HG02678 (cell line): ENCODE measurements at regions not wholly inside any gene's neighbourhood (a gene's known extent, or its start where the extent isn't known, plus 50 kb on each side); places are given as distances from the start of the nearest gene placed in this dataset.

Experiments
- ATAC-seq: cut with Tn5 transposase; IDR thresholded peaks from one replicate; pipeline ENCODE4 v1.9.1; 2021; ENCODE audit warnings: mild to moderate bottlenecking, moderate library complexity; ENCODE audit not compliant: unreplicated experiment

DNA sequence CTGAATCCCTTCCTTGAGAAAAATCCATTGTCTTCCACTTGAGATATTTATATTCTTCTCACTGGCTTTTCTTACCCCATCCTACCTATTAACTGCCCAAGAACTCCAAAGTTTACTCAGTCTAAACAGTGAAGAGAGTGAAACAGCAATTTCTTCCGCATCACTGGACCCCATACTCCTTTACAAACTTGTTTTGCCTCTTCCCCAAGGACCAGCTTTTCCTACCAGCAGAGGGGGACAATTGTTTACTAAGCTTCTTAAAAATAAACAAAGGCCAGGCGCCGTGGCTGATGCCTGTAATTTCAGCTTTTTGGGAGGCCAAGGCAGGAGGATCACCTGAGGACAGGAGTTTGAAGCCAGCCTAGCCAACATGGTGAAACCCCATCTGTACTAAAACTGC is 52.0 kb downstream of the LRATD1 start:
- no peak for ATAC-seq

DNA sequence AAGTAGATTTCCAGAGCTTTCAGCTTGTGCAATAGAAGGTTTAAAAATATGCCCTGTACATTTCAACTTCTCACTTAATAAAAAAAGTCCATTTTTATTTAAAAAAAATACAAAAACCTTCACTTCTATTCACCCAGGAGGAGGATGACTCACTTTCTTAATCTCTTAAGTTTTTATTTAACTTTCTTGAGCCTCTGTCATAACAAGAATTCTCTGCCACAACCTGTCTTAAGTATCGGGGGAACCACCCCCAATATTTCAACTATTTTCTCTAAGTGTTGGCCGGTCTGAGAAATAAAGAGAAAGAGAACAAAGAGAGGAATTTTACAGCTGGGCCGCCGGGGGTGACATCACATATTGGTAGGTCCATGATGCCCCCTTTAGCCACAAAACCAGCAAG is 58.4 kb downstream of the LRATD1 start:
- ATAC-seq: no peak

DNA sequence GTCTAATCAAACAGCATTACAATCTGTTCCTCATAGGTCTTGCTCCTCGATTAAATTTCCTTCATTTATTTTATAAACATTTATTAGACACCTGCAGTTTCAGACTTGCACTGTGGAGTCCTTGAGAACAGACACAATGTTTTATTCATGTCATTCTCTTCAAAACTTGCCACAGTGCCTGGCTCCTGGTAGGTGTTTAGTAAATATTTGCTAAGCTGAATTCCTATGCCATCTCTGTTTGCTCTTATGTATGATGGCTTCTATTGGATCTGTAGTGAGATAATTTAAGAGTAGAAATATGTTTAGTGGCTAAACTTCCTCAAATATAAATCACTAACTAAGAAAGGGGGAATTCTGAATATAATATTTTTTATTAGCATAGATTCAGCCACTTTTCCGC is 61.4 kb downstream of the LRATD1 start:
- no peak for ATAC-seq

DNA sequence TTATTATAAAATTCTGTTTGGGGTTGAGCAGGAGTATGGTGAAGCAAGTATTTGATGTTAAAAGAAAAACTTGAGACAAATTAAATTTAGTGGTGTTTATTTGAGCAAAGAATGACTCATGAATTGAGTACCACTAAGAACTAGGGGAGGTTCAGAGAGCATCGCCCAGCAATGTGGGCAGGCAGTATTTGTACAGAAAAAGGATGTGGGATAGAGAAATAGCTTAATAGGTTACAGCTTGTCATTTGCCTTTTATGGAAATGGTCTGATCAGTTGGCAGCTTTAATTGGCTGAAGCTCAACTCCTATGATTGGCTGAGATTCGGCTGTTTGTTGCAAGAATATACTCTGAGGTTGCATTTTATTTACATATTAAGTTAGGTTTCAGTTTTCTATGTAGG is 68.2 kb downstream of the LRATD1 start:
- ATAC-seq: no peak

DNA sequence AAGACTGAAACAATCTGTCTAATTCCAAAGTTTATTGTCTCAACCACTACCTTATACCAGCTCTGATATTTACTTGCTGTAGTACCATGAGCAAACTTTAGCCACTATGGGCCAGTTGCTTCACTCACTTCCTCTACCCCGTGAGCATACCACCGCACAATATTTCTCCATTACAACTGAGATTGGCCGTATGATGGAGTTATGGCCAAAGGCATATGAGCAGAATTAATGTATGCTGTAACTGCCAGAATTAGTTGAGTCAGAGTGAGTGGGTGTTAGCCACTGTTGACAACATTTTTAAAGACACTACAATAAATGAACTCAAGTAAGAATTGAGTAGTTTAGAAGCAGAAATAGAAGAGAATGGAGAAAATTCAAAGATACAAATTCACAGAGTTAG is 69.7 kb downstream of the LRATD1 start:
- no peak for ATAC-seq

DNA sequence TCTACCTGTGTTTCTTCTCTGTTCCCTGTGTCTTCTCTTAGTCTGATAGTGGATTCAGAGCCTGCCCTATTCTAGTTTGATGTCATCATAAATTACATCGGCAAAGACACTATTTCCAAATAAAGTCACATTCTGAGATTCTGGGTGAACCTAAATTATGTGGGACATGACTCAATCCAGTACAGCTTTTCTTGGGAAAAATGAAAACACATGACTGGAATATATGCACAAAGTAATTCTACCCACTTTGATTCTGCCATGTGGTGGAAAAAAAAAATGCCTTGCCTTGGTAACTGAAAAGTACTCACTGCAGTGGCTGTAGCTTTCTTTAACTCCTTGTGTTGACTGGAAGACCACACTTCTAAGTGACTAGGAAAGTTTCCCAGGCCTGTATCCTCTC is 73.7 kb downstream of the LRATD1 start:
- no peak for ATAC-seq

DNA sequence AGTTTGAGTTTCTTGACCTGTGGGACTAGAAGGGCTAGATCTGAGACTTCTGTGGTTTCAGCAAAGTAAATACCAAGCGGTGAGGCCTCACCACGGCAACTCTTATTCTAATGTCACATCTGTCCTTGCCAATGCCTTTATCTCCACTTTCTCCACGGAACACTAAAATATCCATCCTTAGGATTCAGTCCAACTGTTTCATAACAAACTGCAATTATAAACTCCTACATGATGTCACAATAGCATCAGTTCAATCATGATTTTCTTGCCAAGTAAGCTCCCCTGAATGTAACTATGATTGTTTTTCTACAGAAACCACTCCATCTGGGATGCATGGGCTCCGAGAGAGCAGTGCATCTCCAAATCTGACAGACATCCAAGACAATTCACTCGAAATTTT is 79.6 kb downstream of the LRATD1 start:
- no peak for ATAC-seq

DNA sequence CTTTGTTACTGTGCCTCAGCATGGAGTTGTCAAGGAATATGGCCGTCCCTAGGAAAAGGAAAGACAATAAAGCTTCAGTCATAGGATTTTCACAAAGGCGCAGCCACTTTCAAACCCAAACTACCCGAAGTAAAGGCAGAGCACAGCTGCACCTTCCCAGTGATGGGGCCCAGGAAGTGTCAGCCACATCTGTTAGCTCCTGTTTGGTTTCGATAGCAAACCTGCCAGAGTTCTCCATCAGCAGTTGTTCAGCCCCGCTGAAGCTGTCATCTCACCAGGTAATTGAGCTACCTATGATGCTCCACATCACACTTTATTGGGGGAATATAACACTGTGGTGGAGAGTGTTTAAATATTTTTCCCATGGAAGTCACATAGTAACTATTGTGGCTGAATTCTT is 80.7 kb downstream of the LRATD1 start:
- no peak for ATAC-seq

DNA sequence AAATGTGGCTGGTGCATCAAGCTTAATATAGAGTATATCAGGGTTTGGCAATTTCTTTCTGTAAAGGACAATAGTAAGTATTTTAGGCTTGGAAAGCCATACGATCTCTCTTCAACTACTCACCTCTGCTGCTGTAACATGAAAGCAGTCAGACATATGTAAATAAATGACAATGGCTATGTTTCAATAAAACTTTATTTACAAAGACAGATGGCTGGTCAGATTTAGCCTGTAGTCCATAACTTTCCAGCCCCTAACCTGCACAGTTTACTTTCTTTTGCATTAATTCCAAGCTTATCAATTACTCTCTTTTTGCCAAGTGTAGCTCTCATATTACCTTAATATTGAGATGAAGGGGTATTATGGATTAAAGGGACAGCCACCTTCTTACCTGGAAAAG is 83.1 kb downstream of the LRATD1 start:
- no peak for ATAC-seq

DNA sequence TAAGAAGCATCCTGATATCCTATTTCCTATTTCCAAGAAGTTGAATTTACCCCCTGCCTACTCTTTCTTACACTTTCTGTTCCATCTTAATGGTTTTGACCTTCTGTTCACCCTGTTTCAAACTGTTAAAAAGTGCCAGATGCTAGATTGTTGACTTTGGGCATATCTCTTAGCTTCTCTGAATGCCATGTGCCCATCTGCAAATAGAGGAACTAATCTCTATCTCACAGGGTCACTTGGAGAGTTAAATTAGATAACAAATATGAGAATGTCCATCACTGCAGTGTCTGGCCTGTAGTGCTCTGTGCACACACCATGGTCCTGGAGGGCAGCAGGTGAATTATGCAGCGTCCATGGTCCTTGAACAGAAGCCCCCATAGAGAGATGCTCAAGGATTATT is 83.8 kb downstream of the LRATD1 start:
- ATAC-seq: no peak

DNA sequence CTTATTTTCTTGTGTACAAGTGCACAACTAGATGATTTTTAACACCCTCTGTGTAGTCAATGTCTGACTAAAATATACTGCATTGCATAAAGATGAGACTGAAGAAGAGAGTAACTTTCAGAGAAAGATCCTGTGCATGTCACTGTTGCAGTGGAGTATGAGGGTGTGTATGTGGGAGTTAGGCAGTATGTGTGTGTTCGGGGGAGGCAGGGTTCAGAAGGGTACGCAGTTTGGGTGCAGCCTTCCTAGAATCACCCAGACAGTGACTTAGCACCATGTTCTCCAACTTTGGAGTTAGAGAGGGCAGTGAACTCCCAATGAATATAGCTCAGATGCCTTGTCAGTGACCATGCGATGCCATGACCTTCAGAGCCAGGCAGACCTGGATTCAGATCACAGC is 84.6 kb downstream of the LRATD1 start:
- ATAC-seq: no peak

DNA sequence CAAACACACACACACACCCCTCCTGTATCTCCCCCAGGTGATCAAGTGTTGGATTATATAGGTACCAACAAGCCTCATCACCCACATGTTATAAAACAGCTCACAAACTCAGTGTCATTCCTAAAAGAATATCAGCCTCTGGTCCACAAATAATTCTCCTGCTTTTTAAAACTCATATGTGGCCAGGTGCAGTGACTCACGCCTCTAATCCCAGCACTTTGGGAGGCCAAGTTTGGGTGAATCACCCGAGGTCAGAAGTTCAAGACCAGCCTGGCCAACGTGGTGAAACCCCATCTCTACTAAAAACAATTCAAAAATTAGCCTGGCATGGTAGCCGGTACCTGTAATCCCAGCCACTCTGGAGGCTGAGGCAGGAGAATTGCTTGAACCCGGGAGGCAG is 87.8 kb downstream of the LRATD1 start:
- ATAC-seq: no peak

DNA sequence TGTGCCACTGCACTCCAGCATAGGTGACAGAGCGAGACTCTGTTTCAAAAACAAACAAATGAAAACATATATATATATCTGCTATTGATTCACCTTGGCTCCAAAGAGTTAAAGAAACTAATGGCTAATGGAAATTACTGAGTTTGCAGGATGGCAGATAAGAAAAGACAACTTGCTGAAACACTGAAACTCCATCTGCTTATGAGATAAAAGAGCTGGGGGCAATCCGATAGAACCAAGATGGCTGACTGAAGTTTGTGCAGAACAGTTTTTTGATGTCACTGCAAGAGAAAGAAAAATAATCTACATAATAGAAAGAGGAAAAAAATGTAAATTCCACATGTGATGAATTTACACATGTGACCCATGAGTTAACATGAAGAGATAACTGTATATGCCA is 88.2 kb downstream of the LRATD1 start:
- ATAC-seq: no peak

DNA sequence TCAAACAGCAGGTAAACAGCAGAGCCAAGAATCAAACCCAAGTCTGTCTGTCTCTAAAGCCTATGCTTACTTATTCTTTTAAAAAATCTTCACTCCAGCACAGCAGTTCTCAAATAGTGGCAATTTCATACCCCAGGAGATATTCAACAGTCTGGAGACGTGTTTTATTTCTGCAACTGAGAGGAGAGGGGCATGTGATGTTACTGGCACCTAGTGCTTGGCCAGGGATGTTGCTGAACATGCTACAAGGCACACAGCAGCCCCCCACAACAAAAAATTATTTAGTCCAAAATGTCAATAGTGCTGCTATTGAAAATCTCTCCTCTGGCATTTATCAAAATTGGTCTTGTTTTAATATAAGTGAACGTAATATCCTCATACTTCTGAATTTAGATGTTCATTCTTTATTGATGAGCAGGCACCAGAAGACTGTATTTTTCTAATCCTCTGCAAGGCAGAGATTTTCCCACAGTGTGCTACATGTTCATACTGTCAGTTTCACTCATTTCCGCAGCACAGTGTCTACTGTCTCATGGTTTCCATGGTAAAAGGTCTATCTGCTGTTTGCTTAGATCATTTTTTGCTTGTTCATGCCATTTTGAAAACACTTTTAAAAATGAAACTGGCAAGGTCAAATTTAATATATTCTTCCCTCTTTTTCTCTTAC is 90.5 kb downstream of the LRATD1 start:
- no peak for ATAC-seq

DNA sequence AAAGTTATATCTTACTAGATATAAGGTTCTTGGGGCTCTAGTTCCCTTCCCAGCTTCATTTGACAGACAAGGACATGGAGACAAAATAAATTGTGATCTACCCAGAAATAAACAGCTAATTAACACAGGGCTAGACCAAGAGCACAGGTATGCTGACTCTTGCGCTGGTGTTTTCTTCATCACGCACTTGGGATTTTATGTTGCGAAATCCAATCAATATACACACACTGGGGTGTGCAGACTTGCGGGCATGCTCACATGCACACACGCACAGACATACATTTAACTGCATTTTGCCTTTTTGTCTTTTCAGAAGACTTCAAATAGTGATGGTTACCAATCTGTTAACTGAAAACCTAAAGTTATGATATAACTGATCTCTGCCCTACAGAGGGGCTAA is 91.2 kb downstream of the LRATD1 start:
- ATAC-seq: no peak

DNA sequence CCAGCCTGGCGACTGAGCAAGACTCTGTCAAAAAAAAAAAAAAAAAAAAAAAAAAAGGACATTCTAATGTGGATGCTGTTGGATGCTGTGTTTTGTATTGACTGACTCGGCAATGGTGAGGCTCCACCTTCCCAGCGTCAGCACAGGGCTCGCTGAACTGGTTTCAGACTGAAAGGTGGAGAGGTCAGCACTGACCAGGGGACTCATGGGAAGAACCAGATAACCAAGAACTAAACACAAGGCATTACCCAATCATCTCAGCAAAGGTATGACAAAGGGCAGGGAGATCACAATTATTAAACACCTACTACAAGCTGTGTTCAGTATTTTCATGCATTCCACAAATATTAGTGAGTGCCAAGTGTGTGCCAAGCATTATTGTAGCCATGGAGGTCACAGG is 103.2 kb downstream of the LRATD1 start:
- ATAC-seq: no peak

DNA sequence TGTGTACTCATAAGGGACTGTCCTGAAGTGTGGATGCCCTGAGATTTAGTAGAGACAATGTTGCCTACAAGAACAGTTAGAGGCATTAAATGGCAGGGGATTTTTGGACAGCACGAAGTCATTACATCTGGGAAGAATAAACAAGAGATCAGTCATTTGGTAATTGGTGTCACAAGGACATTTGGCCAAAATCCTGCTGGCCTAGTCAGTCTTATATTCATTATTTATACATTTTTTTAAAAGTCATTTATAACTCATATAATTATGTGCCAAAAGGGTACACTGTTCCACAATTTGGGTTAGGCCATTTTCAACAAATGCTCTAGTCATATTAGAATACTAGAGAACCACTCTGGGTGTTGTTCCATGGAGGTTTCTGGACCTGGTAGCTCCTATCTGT is 104.7 kb downstream of the LRATD1 start:
- no peak for ATAC-seq

DNA sequence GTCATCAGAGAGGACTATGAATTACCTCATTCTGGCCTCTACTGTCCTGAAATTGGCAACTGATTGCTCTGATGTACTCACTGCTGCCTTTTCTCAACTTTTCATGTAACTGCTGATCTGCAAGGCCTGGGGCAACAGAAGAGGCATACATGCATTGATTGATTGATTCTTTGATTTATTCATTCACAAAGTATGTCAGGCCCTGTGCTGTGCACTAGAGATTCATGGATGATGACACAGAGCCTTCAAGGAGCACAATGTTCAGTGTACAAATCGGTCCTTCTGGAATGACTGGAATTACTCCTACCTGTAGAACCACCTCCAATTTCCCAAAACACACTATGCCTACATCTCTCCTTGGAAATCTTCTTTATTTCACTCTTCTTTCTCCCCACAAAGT is 111.3 kb downstream of the LRATD1 start:
- ATAC-seq: no peak

DNA sequence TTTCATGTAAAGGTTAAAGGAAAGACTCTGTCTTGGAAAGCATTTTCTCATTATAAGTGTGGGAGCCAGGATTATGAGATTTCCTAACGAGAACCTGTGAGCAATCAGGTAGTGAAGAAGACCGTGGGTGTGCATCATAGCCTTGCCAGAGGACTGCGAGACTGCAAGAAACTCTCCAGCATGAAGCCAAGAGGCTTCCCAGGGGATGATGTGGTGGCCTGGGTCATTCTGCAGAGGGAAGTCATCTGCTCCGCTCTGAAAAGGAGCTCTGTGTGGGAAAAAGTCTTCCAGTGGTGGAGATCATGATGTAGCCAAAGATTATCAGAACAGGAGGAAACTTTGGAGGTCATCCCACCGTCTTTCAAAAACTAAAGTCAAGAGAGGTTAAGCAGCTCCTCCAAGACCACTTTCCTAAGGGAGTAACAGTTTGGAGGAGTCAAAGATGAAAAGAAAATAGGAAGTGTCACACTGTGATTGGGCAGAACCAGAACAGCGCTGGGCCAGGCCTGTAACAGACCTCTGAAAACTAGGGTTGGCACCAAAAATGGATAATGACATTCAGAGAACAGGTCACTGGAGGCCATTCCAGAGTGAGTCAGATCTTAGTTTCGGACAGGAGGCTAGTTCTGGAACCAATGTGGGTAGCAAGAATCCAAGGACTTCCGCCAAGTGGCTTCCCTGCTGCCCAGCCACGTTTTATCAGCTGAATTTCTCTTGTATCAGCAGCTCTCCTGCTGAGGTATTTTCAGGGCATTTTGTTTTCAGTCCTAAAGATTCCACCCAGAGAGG is 113.0 kb downstream of the LRATD1 start:
- no peak for ATAC-seq

DNA sequence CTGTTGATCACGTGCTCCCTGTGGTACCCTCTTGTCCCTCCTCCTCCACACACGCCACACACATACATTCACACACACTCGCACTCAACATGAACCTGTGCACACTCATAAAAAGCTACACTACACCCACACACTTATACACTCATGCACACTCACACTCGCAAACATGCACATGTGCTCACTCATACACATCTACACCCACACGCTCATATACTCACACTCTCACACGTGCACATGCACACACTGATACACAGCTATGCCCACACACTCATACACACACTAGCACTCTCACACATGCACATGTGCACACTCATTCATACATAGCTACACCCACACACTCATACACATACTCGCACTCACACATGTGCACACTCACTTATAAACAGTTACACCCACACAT is 113.6 kb downstream of the LRATD1 start:
- no peak for ATAC-seq

DNA sequence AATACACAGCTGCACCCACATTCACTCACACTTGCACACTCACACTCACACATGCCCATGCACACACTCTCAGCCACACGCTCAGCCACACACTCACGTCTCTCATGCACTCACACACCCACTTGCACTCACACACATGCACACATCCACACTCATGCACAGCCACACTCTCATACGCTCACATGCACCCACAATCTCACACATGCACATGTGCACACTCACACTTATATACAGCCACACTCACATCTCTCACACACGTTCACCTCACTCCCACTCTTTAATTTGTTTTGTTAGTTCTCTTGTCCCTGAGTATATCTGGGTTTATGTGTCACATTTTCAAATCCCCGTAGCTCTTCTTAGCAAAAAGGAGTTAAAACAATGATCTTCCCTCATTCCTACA is 114.9 kb downstream of the LRATD1 start:
- ATAC-seq: no peak

DNA sequence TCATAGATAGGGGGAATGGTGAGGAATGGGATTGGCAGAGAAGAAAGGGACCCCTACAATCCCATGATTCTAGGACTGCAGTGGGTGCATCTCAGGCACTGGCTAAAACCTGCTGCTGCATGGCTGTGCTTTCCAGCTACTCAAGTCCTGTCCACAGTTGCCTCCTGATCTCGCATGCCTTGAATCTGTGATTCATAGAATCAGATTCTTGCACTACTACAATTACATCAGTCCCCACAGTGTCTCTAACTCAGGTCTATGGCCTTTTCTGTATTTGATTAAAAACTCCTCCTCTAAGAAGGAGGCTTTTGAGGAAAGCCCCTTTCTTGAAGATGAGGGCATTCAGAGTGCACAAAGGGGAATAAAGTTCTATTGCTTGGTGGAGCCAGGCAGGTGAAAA is 117.4 kb downstream of the LRATD1 start:
- ATAC-seq: no peak

DNA sequence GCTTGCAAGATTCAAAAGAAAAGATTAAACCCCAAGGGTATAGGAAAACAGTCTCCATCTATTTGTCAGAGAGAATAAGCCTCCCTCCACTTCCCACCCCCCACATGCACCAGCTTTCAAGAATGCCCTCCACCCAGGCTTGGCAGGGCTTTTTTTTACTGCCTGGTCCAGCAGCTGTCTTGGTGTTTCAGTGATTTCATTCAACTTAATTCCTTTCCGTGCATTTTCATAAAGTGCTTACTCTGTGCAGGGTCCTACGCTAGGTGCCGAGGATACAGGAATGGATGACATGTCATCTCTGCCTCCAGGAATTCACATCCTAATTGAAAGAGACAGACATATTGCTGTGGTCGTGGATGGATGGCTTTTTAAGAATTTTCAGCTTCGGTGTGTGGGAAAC is 117.9 kb downstream of the LRATD1 start:
- no peak for ATAC-seq
